ENCODE measurements at regions not wholly inside any gene's neighbourhood (a gene's known extent, or its start where the extent isn't known, plus 50 kb on each side); places are given as distances from the start of the nearest gene placed in this dataset.

DNA sequence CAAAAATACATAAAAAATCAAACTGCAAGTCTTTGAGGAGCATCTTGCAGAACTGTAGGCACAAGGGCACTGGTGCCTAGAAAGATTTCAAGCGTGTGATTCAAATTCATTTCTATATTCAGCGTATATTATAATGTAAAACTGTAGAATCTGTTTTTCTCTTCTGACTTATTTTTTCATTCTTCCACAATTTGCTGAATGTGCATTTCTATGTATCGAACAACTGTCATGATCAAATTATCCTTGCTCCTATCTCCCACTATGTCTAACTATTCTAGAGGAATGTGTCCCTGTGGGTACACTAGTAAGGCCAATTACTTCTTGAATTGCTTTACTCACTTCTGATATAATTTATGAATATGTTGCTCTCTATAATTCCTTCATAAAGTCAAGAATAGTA, 283.0 kb upstream of the MAGI2 start:
- no peaks in the 10 kb centered on the region for H3K79me2 ChIP-seq (ENCODE audit: low read depth)
- no peaks in the 10 kb centered on the region for H3K9me3 ChIP-seq (ENCODE audit: insufficient read depth, low read depth)
- H3K36me3 ChIP-seq (ENCODE audit: low read depth): no peaks in the 10 kb centered on the region
- no peak overlapping the region for H2AFZ ChIP-seq
- H3F3A ChIP-seq (ENCODE audit: insufficient read depth, low read depth): no peaks in the 10 kb centered on the region
- POLR2A ChIA-PET (ENCODE audit: unreplicated experiment): no interaction called here
- DNase-seq: no peak
- no peaks in the 10 kb centered on the region for H3K27me3 ChIP-seq (ENCODE audit: insufficient read depth, low read depth)
- no peaks in the 10 kb centered on the region for H3K4me1 ChIP-seq (replicated peaks; ENCODE audit: insufficient read depth)
- no peaks in the 10 kb centered on the region for H3K9me2 ChIP-seq (ENCODE audit: insufficient read depth)
- H3K4me3 ChIP-seq: no peak overlapping the region
- no peak overlapping the region for H3K4me2 ChIP-seq
- BruUV-seq (replicated peaks): no TSS peak
- H3K27ac ChIP-seq: no peak overlapping the region
- TF ChIP-seq, protein P1, sequence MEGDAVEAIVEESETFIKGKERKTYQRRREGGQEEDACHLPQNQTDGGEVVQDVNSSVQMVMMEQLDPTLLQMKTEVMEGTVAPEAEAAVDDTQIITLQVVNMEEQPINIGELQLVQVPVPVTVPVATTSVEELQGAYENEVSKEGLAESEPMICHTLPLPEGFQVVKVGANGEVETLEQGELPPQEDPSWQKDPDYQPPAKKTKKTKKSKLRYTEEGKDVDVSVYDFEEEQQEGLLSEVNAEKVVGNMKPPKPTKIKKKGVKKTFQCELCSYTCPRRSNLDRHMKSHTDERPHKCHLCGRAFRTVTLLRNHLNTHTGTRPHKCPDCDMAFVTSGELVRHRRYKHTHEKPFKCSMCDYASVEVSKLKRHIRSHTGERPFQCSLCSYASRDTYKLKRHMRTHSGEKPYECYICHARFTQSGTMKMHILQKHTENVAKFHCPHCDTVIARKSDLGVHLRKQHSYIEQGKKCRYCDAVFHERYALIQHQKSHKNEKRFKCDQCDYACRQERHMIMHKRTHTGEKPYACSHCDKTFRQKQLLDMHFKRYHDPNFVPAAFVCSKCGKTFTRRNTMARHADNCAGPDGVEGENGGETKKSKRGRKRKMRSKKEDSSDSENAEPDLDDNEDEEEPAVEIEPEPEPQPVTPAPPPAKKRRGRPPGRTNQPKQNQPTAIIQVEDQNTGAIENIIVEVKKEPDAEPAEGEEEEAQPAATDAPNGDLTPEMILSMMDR (conservative IDR thresholded peaks at IDR 0.05): no peak
- no peak for TF ChIP-seq EZH2 (IDR thresholded peaks at IDR 0.05; ENCODE audit: low read depth)
- intact Hi-C loops (cut with micrococcal nuclease; ENCODE audit: unreplicated experiment): no loop called here
- CTCF ChIA-PET: no interaction called here
- no peaks in the 10 kb centered on the region for H4K20me1 ChIP-seq (ENCODE audit: insufficient read depth)

- CTCF ChIA-PET: no interaction called here
- H3K4me3 ChIP-seq: no peak overlapping the region
- POLR2A ChIA-PET (ENCODE audit: unreplicated experiment): no interaction called here
- H3K27me3 ChIP-seq (ENCODE audit: insufficient read depth, low read depth): no peaks in the 10 kb centered on the region
- H4K20me1 ChIP-seq (ENCODE audit: insufficient read depth): no peaks in the 10 kb centered on the region
- DNase-seq: no peak
- no TSS peak for BruUV-seq (replicated peaks)
- H3K36me3 ChIP-seq (ENCODE audit: low read depth): no peaks in the 10 kb centered on the region
- H3K79me2 ChIP-seq (ENCODE audit: low read depth): no peaks in the 10 kb centered on the region
- H3K4me1 ChIP-seq (replicated peaks; ENCODE audit: insufficient read depth): no peaks in the 10 kb centered on the region
- no peak overlapping the region for H3K27ac ChIP-seq
- intact Hi-C loops (cut with micrococcal nuclease; ENCODE audit: unreplicated experiment): no loop called here
- no peaks in the 10 kb centered on the region for H3K9me2 ChIP-seq (ENCODE audit: insufficient read depth)
- no peak overlapping the region for H2AFZ ChIP-seq
- no peaks in the 10 kb centered on the region for H3F3A ChIP-seq (ENCODE audit: insufficient read depth, low read depth)
- peaks cover 4% of the 10 kb centered on the region; the same call in 1 of the 2 replicates for H3K9me3 ChIP-seq (ENCODE audit: insufficient read depth, low read depth)
- no peak overlapping the region for H3K4me2 ChIP-seq
- TF ChIP-seq, protein P1 (conservative IDR thresholded peaks at IDR 0.05): no peak
- no peak for TF ChIP-seq EZH2 (IDR thresholded peaks at IDR 0.05; ENCODE audit: low read depth)
Measured at GRCh38 chr7:79735012-79735411, 281.5 kb upstream of the MAGI2 start.

DNA sequence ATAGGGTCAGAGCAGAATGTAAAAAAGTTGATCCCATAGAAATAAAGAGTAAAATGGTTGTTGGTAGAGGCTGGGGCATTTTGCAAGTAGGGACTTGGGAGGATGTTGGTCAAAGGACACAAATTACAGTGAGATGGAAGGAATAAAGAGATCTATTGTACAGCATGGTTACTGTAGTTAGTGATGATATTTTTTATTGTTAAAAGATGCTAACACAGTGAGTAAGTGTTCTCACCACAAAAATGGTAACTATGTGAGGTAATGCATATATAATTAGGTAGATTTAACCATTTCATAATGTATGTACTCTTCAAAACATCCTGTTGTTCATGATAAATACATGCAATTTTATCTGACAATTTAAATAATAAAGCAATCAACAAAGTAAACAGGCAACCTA, 280.7 kb upstream of the MAGI2 start:
- BruUV-seq (replicated peaks): no TSS peak
- no peaks in the 10 kb centered on the region for H3F3A ChIP-seq (ENCODE audit: insufficient read depth, low read depth)
- POLR2A ChIA-PET (ENCODE audit: unreplicated experiment): no interaction called here
- CTCF ChIA-PET: interaction anchor here (0.7 kb wide), 1 partner anchor 11 kb away, joined by 3 read pairs; no protein-coding TSS in a partner anchor
- H3K4me3 ChIP-seq: no peak overlapping the region
- no peaks in the 10 kb centered on the region for H3K79me2 ChIP-seq (ENCODE audit: low read depth)
- H3K4me2 ChIP-seq: no peak overlapping the region
- no peak overlapping the region for H3K27ac ChIP-seq
- DNase-seq: no peak
- peaks cover 4% of the 10 kb centered on the region; the same call in 1 of the 2 replicates for H3K9me3 ChIP-seq (ENCODE audit: insufficient read depth, low read depth)
- no peaks in the 10 kb centered on the region for H3K4me1 ChIP-seq (replicated peaks; ENCODE audit: insufficient read depth)
- H2AFZ ChIP-seq: no peak overlapping the region
- no peaks in the 10 kb centered on the region for H3K9me2 ChIP-seq (ENCODE audit: insufficient read depth)
- no peaks in the 10 kb centered on the region for H3K36me3 ChIP-seq (ENCODE audit: low read depth)
- TF ChIP-seq, protein P1 (conservative IDR thresholded peaks at IDR 0.05): no peak
- no peak for TF ChIP-seq EZH2 (IDR thresholded peaks at IDR 0.05; ENCODE audit: low read depth)
- no peaks in the 10 kb centered on the region for H4K20me1 ChIP-seq (ENCODE audit: insufficient read depth)
- no peaks in the 10 kb centered on the region for H3K27me3 ChIP-seq (ENCODE audit: insufficient read depth, low read depth)
- intact Hi-C loops (cut with micrococcal nuclease; ENCODE audit: unreplicated experiment): no loop called here
